OCI-LY1 (cell line): ENCODE measurements at regions not wholly inside any gene's neighbourhood (a gene's known extent, or its start where the extent isn't known, plus 50 kb on each side); places are given as distances from the start of the nearest gene placed in this dataset.

Experiments
- H2AFZ ChIP-seq: fragments of 200-600 bp; sonication (generic), shearing (Covaris generic); 2 replicates; pipeline ENCODE4 v1.6.0; 2014; ENCODE audit warnings: antibody characterized with exemption, mild to moderate bottlenecking, low read length
- H3F3A ChIP-seq: fragments of 200-600 bp; sonication (generic), shearing (Covaris generic); 2 replicates; pipeline ENCODE4 v1.6.0; 2014; ENCODE audit warnings: mild to moderate bottlenecking, antibody characterized with exemption, low read length, moderate library complexity; ENCODE audit not compliant: insufficient read depth
- H3K27ac ChIP-seq: fragments of 200-600 bp; sonication (generic); 2 replicates; pipeline ENCODE4 v1.5.1; 2014; ENCODE audit warnings: low read length, mixed run types, mild to moderate bottlenecking, low read depth; ENCODE audit not compliant: poor library complexity, severe bottlenecking
- H3K27me3 ChIP-seq: fragments of 200-600 bp; sonication (generic); 2 replicates; pipeline ENCODE4 v1.6.0; 2014; ENCODE audit warnings: antibody characterized with exemption, mild to moderate bottlenecking, low read length, moderate library complexity; ENCODE audit not compliant: insufficient read depth
- H3K36me3 ChIP-seq: fragments of 200-600 bp; sonication (generic); 2 replicates; pipeline ENCODE4 v1.6.1; 2014; ENCODE audit warnings: mild to moderate bottlenecking, antibody characterized with exemption, low read length, moderate library complexity, mixed read lengths; ENCODE audit not compliant: insufficient read depth
- H3K4me1 ChIP-seq: fragments of 200-600 bp; sonication (generic); 2 replicates; pipeline ENCODE4 v1.5.1; 2014; ENCODE audit warnings: mild to moderate bottlenecking, low read length, moderate library complexity; ENCODE audit not compliant: insufficient read depth, severe bottlenecking
- H3K4me2 ChIP-seq: fragments of 200-600 bp; sonication (generic), shearing (Covaris generic); 2 replicates; pipeline ENCODE4 v1.6.1; 2014; ENCODE audit warnings: low read length
- H3K4me3 ChIP-seq: fragments of 200-600 bp; sonication (generic); 2 replicates; pipeline ENCODE4 v1.5.1; 2014; ENCODE audit warnings: low read length, low read depth, mild to moderate bottlenecking, mixed read lengths; ENCODE audit not compliant: poor library complexity, severe bottlenecking
- H3K79me2 ChIP-seq: fragments of 200-600 bp; shearing (Covaris generic); 2 replicates; pipeline ENCODE4 v1.6.1; 2016; ENCODE audit warnings: mixed run types, low read length, mixed read lengths; ENCODE audit not compliant: insufficient read depth
- H3K9ac ChIP-seq: fragments of 200-600 bp; sonication (generic), shearing (Covaris generic); 2 replicates; pipeline ENCODE4 v1.6.1; 2014; ENCODE audit warnings: mild to moderate bottlenecking, low read length, mixed read lengths
- H3K9me2 ChIP-seq: fragments of 200-600 bp; sonication (generic), shearing (Covaris generic); 2 replicates; pipeline ENCODE4 v1.6.1; 2014; ENCODE audit warnings: low read depth, mild to moderate bottlenecking, low read length, mixed read lengths
- H3K9me3 ChIP-seq: fragments of 200-600 bp; shearing (Covaris generic); 2 replicates; pipeline ENCODE4 v1.6.1; 2014; ENCODE audit warnings: low read length, mixed read lengths
- H4K20me1 ChIP-seq: fragments of 200-600 bp; sonication (generic), shearing (Covaris generic); 2 replicates; pipeline ENCODE4 v1.6.0; 2016; ENCODE audit warnings: mild to moderate bottlenecking, low read length; ENCODE audit not compliant: insufficient read depth
- EZH2 ChIP-seq: fragments of 200-600 bp; sonication (generic), shearing (Covaris generic); IDR thresholded peaks from 2 replicates; pipeline ENCODE4 v1.8.0; 2017; ENCODE audit warnings: borderline replicate concordance, mixed run types, mild to moderate bottlenecking, antibody characterized with exemption, low read length, moderate library complexity, mixed read lengths
- TF ChIP-seq, protein P1 (sequence below): fragments of 200-600 bp; sonication (generic), shearing (Covaris generic); IDR thresholded peaks from 2 replicates; pipeline ENCODE4 v1.5.1; 2017; ENCODE audit warnings: mild to moderate bottlenecking, antibody characterized with exemption, low read length, moderate library complexity, mixed read lengths

DNA sequence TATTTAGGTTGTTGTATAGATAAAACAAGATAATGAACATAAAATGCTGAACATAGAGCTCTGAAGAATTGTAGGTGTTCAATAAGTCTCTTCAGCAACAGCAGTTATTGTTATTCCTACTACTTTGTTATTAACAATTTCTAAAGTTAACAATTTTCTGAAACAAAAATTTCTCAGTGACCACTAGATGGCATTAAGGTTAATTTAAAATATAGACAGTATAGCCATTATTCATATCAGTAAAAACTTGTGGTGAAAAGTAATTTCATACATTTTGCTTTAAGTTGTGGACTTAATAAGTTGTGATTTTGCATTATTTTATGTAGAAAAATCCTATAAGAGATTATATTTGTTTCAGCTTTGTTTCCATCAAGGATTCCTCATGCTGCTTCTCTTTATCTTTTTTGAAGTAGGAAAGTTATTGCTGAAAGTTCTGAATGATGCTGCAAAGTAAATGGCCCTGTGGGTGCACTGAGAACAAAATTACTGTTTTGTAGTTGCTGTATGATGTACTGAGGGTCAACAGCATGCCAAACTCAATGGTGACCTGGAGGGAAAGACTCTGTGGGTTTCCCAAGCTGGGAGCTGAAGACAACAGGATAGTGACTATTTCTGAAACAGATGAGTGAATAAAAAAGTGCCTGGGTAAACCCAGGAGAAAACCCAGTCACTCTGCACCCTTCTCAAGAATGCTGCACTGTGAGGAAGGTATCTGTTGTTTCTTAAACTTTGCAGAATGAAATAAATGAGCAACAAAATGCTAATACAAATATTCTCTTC lies 253.6 kb downstream of the KIF20B start:
- Histone ChIP-seq H3K27ac (no peak overlapping the region), H3K79me2 (no peaks in the 10 kb centered on the region), H3K9me3 (no peaks in the 10 kb centered on the region), H2AFZ (no peak overlapping the region), H4K20me1 (no peaks in the 10 kb centered on the region), H3K9ac (no peak overlapping the region), H3K27me3 (no peaks in the 10 kb centered on the region), H3K9me2 (no peaks in the 10 kb centered on the region), H3F3A (no peaks in the 10 kb centered on the region), H3K4me3 (no peak overlapping the region), H3K4me2 (no peak overlapping the region), H3K36me3 (no peaks in the 10 kb centered on the region), H3K4me1 (no peaks in the 10 kb centered on the region)
- TF ChIP-seq, protein P1, sequence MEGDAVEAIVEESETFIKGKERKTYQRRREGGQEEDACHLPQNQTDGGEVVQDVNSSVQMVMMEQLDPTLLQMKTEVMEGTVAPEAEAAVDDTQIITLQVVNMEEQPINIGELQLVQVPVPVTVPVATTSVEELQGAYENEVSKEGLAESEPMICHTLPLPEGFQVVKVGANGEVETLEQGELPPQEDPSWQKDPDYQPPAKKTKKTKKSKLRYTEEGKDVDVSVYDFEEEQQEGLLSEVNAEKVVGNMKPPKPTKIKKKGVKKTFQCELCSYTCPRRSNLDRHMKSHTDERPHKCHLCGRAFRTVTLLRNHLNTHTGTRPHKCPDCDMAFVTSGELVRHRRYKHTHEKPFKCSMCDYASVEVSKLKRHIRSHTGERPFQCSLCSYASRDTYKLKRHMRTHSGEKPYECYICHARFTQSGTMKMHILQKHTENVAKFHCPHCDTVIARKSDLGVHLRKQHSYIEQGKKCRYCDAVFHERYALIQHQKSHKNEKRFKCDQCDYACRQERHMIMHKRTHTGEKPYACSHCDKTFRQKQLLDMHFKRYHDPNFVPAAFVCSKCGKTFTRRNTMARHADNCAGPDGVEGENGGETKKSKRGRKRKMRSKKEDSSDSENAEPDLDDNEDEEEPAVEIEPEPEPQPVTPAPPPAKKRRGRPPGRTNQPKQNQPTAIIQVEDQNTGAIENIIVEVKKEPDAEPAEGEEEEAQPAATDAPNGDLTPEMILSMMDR, result peak; percentile 38; the same call in 1 of the 2 replicates
- no peak for TF ChIP-seq EZH2

DNA sequence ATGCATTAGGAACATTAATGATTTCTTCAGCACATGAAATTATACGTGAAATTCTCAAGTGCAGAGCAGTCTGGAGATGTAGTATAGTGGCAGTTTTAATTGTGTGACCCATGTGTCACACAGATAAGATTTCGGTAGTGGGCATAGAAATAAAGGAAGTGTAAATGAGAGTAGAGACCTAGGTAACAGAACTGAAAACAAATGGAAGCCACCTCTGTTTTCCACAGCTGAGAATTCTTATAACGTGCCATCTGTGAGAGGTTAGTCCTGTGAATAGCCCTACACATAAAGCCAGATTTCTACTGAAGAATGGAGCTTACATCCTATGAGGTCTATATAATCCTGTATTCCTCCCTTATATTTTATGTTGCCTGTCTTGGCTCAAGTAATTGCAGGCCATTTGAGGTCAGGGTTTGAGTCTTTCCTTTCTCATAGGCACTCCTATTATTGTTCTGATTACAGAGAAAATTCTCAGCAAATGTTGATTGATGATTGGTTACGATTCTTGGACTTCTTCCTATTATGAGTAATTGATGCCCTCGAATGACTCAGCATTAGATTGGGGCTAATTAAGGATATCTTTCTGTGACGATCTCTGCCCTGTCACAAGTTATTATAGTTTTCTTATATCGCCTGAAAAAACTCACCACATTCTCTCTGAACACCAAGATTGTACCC lies 258.2 kb downstream of the KIF20B start:
- Histone ChIP-seq H3K27ac (no peak overlapping the region), H3F3A (no peaks in the 10 kb centered on the region), H3K79me2 (no peaks in the 10 kb centered on the region), H3K9ac (no peak overlapping the region), H4K20me1 (no peaks in the 10 kb centered on the region), H3K4me2 (no peak overlapping the region), H3K4me3 (no peak overlapping the region), H3K4me1 (no peaks in the 10 kb centered on the region), H3K36me3 (no peaks in the 10 kb centered on the region), H2AFZ (no peak overlapping the region), H3K9me3 (no peaks in the 10 kb centered on the region), H3K9me2 (no peaks in the 10 kb centered on the region), H3K27me3 (no peaks in the 10 kb centered on the region)
- TF ChIP-seq, protein P1, result no peak
- no peak for TF ChIP-seq EZH2

DNA sequence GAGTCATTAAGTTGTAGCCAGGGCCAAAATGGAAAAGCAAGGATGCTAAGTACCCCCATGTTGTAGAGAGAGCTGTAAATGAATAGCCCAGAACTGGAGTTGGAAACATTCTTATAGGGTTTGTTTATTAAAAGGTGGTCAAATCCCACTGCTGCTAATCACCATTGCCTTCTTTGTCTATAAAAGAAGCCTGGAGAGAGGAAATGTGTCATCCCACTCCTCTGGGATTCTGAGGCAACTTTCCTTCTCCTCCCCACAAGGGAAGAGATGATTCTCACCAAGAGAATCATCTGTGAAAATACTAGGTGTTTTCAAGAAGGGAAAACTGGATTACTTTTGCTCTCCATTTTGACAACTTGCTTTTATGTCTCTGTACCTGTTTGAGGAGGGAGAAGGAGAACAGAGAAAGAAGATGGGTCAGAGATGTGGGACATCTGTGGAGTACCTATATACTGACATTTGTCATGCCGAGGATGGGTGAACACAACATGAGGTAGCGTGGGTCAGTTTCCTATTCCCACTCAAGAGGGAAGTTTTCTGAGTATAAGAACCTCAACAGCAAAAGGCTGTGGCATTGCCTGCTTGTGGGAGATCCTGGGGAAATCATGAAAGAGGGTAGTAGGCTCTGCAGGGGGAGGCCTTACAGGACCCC lies 262.2 kb downstream of the KIF20B start:
- H3F3A ChIP-seq, result no peaks in the 10 kb centered on the region
- H2AFZ ChIP-seq, result no peak overlapping the region
- H4K20me1 ChIP-seq, result no peaks in the 10 kb centered on the region
- TF ChIP-seq, protein P1, result no peak
- TF ChIP-seq EZH2, result no peak
- no peaks in the 10 kb centered on the region for H3K27me3 ChIP-seq
- H3K4me1 ChIP-seq, result no peaks in the 10 kb centered on the region
- no peak overlapping the region for H3K27ac ChIP-seq
- H3K9ac ChIP-seq, result no peak overlapping the region
- no peaks in the 10 kb centered on the region for H3K9me3 ChIP-seq
- H3K36me3 ChIP-seq, result no peaks in the 10 kb centered on the region
- H3K4me3 ChIP-seq, result no peak overlapping the region
- no peak overlapping the region for H3K4me2 ChIP-seq
- no peaks in the 10 kb centered on the region for H3K79me2 ChIP-seq
- no peaks in the 10 kb centered on the region for H3K9me2 ChIP-seq
